OCI-LY7 (cell line): ENCODE measurements at regions not wholly inside any gene's neighbourhood (a gene's known extent, or its start where the extent isn't known, plus 50 kb on each side); places are given as distances from the start of the nearest gene placed in this dataset.

Experiments used
- BruUV-seq: library from RNA; stranded (reverse); fragments of 400-500 nt; replicated peaks from 2 replicates; lab custom pipeline; 2021; lab: Mats Ljungman, UMichigan
- CTCF ChIA-PET: fragments of 300-600 bp; sonication (Branson Sonifier 250); formaldehyde crosslinking; loops from one replicate; lab custom pipeline; 2022; ENCODE audit warnings: antibody characterized with exemption; ENCODE audit not compliant: unreplicated experiment; lab: Charles Lee
- POLR2A ChIA-PET: fragments of 300-600 bp; sonication (Branson Sonifier 250); formaldehyde crosslinking; loops from one replicate; lab custom pipeline; 2022; ENCODE audit warnings: antibody characterized with exemption; lab: Charles Lee
- DNase-seq: peaks from one replicate; pipeline ENCODE4 v3.0.0-alpha.2; 2015; ENCODE audit warnings: low spot score
- H2AFZ ChIP-seq: fragments of 200-600 bp; sonication (generic), shearing (Covaris generic); 2 replicates; pipeline ENCODE4 v1.6.1; 2014; ENCODE audit warnings: mild to moderate bottlenecking, antibody characterized with exemption, low read length, moderate library complexity
- H3K27ac ChIP-seq: fragments of 200-600 bp; sonication (generic); 2 replicates; pipeline ENCODE4 v1.5.1; 2014; ENCODE audit warnings: mixed run types, low read depth, mild to moderate bottlenecking, moderate library complexity, low read length, inconsistent platforms; ENCODE audit not compliant: poor library complexity, severe bottlenecking
- H3K36me3 ChIP-seq: fragments of 200-600 bp; sonication (generic); 2 replicates; pipeline ENCODE4 v1.6.1; 2014; ENCODE audit warnings: mild to moderate bottlenecking, antibody characterized with exemption, low read length, moderate library complexity, mixed read lengths; ENCODE audit not compliant: insufficient read depth
- H3K4me1 ChIP-seq: fragments of 200-600 bp; sonication (generic); 2 replicates; pipeline ENCODE4 v1.5.1; 2014; ENCODE audit warnings: mild to moderate bottlenecking, low read length; ENCODE audit not compliant: insufficient read depth, poor library complexity, severe bottlenecking
- H3K4me2 ChIP-seq: fragments of 200-600 bp; sonication (generic); 2 replicates; pipeline ENCODE4 v1.6.1; 2014; ENCODE audit warnings: mild to moderate bottlenecking, low read length
- H3K4me3 ChIP-seq: fragments of 200-600 bp; sonication (generic); 2 replicates; pipeline ENCODE4 v1.5.1; 2014; ENCODE audit warnings: mild to moderate bottlenecking, low read depth, low read length; ENCODE audit not compliant: poor library complexity, severe bottlenecking
- H3K79me2 ChIP-seq: fragments of 200-600 bp; sonication (generic); 2 replicates; pipeline ENCODE4 v1.6.1; 2016; ENCODE audit warnings: low read depth, mild to moderate bottlenecking, low read length, moderate library complexity, mixed read lengths; ENCODE audit not compliant: insufficient read depth
- H3K9me2 ChIP-seq: fragments of 200-600 bp; sonication (generic); 2 replicates; pipeline ENCODE4 v1.6.1; 2016; ENCODE audit warnings: mild to moderate bottlenecking, low read length, mixed read lengths; ENCODE audit not compliant: insufficient read depth
- H3K9me3 ChIP-seq: fragments of 200-600 bp; sonication (generic); 2 replicates; pipeline ENCODE4 v1.6.1; 2014; ENCODE audit warnings: mild to moderate bottlenecking, mixed run types, low read length, mixed read lengths
- H4K20me1 ChIP-seq: fragments of 200-600 bp; sonication (generic); 2 replicates; pipeline ENCODE4 v1.6.1; 2014; ENCODE audit warnings: mild to moderate bottlenecking, antibody characterized with exemption, low read length, moderate library complexity, mixed read lengths; ENCODE audit not compliant: insufficient read depth
- CTCF ChIP-seq: fragments of 200-600 bp; sonication (generic); conservative IDR thresholded peaks from 2 replicates; pipeline ENCODE4 v1.5.1; 2014; ENCODE audit warnings: mild to moderate bottlenecking, antibody characterized with exemption, low read length, moderate library complexity, mixed read lengths
- EZH2phosphoT487 ChIP-seq: fragments of 200-600 bp; sonication (generic); IDR thresholded peaks from 2 replicates; pipeline ENCODE4 v1.6.1; 2018; ENCODE audit warnings: low read depth, borderline replicate concordance, mild to moderate bottlenecking, mixed run types, antibody characterized with exemption, low read length, moderate library complexity, mixed read lengths
- intact Hi-C: fragments of 100-400 bp; cut with micrococcal nuclease; formaldehyde crosslinking; loops from one replicate; pipeline ENCODE4 v1.10.0; 2022; ENCODE audit not compliant: unreplicated experiment

GRCh38 chr1:182235604-182235951 is 156.0 kb downstream of the GLUL start:
- H3K36me3 ChIP-seq, result no peaks in the 10 kb centered on the region
- BruUV-seq, result no TSS peak
- intact Hi-C loops, result no loop called here
- CTCF ChIA-PET, result no interaction called here
- H3K4me1 ChIP-seq, result no peaks in the 10 kb centered on the region
- H3K27ac ChIP-seq, result no peak overlapping the region
- no peak overlapping the region for H3K4me2 ChIP-seq
- no peaks in the 10 kb centered on the region for H4K20me1 ChIP-seq
- POLR2A ChIA-PET, result no interaction called here
- no peak for DNase-seq
- no peaks in the 10 kb centered on the region for H3K79me2 ChIP-seq
- H2AFZ ChIP-seq, result no peak overlapping the region
- no peaks in the 10 kb centered on the region for H3K9me2 ChIP-seq
- no peak overlapping the region for H3K4me3 ChIP-seq
- TF ChIP-seq EZH2phosphoT487 (no peak), CTCF (no peak)
- no peaks in the 10 kb centered on the region for H3K9me3 ChIP-seq

- Histone ChIP-seq H3K36me3 (no peaks in the 10 kb centered on the region), H3K27ac (no peak overlapping the region), H3K9me2 (no peaks in the 10 kb centered on the region), H3K4me3 (no peak overlapping the region), H3K79me2 (no peaks in the 10 kb centered on the region), H3K4me1 (no peaks in the 10 kb centered on the region), H3K9me3 (no peaks in the 10 kb centered on the region), H3K4me2 (no peak overlapping the region), H4K20me1 (no peaks in the 10 kb centered on the region), H2AFZ (no peak overlapping the region)
- no TSS peak for BruUV-seq
- TF ChIP-seq CTCF (no peak), EZH2phosphoT487 (no peak)
- intact Hi-C loops, result no loop called here
- CTCF ChIA-PET, result no interaction called here
- no peak for DNase-seq
- POLR2A ChIA-PET, result no interaction called here
Observed at GRCh38 chr1:182229921-182230491, 161.6 kb downstream of the GLUL start.

GRCh38 chr1:182229451-182229850 is 162.1 kb downstream of the GLUL start:
- H4K20me1 ChIP-seq, result no peaks in the 10 kb centered on the region
- no peak for TF ChIP-seq CTCF
- TF ChIP-seq EZH2phosphoT487, result no peak
- no peaks in the 10 kb centered on the region for H3K4me1 ChIP-seq
- intact Hi-C loops, result no loop called here
- H3K4me3 ChIP-seq, result no peak overlapping the region
- no peak overlapping the region for H3K4me2 ChIP-seq
- no peaks in the 10 kb centered on the region for H3K9me2 ChIP-seq
- no peaks in the 10 kb centered on the region for H3K36me3 ChIP-seq
- no peak overlapping the region for H2AFZ ChIP-seq
- DNase-seq, result no peak
- ChIA-PET CTCF (no interaction called here), POLR2A (no interaction called here)
- H3K9me3 ChIP-seq, result no peaks in the 10 kb centered on the region
- H3K27ac ChIP-seq, result no peak overlapping the region
- BruUV-seq, result no TSS peak
- no peaks in the 10 kb centered on the region for H3K79me2 ChIP-seq
